Loucy (cell line): ENCODE measurements at regions not wholly inside any gene's neighbourhood (a gene's known extent, or its start where the extent isn't known, plus 50 kb on each side); places are given as distances from the start of the nearest gene placed in this dataset.

Experiments
- CTCF ChIP-seq: fragments of 200-600 bp; sonication (generic); conservative IDR thresholded peaks from 2 replicates; pipeline ENCODE4 v1.5.1; 2014; ENCODE audit warnings: mild to moderate bottlenecking, antibody characterized with exemption, low read length
- EZH2phosphoT487 ChIP-seq: fragments of 200-600 bp; IDR thresholded peaks from 2 replicates; pipeline ENCODE4 v1.6.1; 2018; ENCODE audit warnings: antibody characterized with exemption, mild to moderate bottlenecking, moderate library complexity, borderline replicate concordance

GRCh38 chr3:128545120-128545752 is 52.2 kb upstream of the GATA2 start:
- TF ChIP-seq CTCF: no peak
- no peak for TF ChIP-seq EZH2phosphoT487
